ENCODE measurements at regions not wholly inside any gene's neighbourhood (a gene's known extent, or its start where the extent isn't known, plus 50 kb on each side); places are given as distances from the start of the nearest gene placed in this dataset.

DNA sequence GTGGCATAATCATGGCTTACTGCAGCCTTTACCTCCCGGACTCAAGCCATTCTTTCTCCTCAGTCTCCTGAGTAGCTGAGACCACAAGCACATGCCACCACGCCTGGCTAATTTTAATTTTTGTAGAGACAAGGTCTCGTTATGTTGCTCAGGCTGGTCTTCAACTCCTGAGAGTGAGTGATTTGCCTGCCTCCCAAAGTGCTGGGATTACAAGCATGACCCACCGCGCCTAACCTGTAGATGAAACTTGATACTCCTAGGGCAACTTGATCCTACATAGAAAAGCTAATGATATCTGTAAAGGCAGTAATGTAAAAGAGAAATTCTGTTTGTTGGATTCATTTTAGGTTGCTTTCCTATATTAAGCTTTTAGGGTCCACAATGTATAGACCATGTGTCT is 391.9 kb upstream of the THRB start:
- TF ChIP-seq, protein P1, sequence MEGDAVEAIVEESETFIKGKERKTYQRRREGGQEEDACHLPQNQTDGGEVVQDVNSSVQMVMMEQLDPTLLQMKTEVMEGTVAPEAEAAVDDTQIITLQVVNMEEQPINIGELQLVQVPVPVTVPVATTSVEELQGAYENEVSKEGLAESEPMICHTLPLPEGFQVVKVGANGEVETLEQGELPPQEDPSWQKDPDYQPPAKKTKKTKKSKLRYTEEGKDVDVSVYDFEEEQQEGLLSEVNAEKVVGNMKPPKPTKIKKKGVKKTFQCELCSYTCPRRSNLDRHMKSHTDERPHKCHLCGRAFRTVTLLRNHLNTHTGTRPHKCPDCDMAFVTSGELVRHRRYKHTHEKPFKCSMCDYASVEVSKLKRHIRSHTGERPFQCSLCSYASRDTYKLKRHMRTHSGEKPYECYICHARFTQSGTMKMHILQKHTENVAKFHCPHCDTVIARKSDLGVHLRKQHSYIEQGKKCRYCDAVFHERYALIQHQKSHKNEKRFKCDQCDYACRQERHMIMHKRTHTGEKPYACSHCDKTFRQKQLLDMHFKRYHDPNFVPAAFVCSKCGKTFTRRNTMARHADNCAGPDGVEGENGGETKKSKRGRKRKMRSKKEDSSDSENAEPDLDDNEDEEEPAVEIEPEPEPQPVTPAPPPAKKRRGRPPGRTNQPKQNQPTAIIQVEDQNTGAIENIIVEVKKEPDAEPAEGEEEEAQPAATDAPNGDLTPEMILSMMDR (IDR thresholded peaks at IDR 0.05), result no peak
- TF ChIP-seq POLR2A (IDR thresholded peaks at IDR 0.05; ENCODE audit: low read depth), result no peak

Measured in esophagus muscularis mucosa (tissue), 3 donors.